SKM-1 (cell line): ENCODE measurements at regions not wholly inside any gene's neighbourhood (a gene's known extent, or its start where the extent isn't known, plus 50 kb on each side); places are given as distances from the start of the nearest gene placed in this dataset.
"Not testable (repeated sequence)": the region's sequence is repeated elsewhere in the genome, so short reads cannot be mapped to it uniquely, and the experiment has no call there.

Experiments used
- DNase-seq: peaks from one replicate; lab custom pipeline; 2025; ENCODE audit not compliant: unreplicated experiment; lab: John Stamatoyannopoulos, UW

GRCh38 chr1:30171537-30172298 lies 551.7 kb downstream of the MATN1 start:
- no peak for DNase-seq

GRCh38 chr1:30169269-30169668 lies 554.1 kb downstream of the MATN1 start:
- no peak for DNase-seq

DNA sequence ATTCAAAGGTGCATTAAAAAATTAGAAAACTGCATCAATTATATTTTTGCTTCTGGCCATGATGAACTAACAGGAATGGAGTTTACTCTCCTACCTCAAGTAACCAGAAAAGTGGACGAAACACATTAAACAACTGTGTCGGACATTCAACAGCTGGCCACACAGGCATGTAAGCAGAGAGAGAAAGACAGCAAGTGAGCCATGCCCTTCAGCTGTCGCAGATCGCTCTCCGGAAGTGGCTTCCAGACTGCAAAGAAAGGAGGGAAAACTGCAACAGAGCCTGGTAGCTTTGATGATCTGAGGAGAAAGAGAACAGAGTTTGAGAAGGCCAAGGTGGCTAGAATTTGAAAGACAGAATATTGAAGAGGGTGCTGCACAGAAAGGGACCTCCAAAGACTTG lies 557.2 kb downstream of the MATN1 start:
- DNase-seq, result no peak

GRCh38 chr1:30165116-30165515 lies 558.3 kb downstream of the MATN1 start:
- DNase-seq, result no peak

GRCh38 chr1:30164693-30165092 lies 558.7 kb downstream of the MATN1 start:
- DNase-seq, result no peak

GRCh38 chr1:30162565-30162964 lies 560.8 kb downstream of the MATN1 start:
- DNase-seq, result no peak

GRCh38 chr1:30161953-30162352 lies 561.4 kb downstream of the MATN1 start:
- no peak for DNase-seq

- no peak for DNase-seq
These were observed 562.2 kb downstream of the MATN1 start for GRCh38 chr1:30160999-30161689.

DNA sequence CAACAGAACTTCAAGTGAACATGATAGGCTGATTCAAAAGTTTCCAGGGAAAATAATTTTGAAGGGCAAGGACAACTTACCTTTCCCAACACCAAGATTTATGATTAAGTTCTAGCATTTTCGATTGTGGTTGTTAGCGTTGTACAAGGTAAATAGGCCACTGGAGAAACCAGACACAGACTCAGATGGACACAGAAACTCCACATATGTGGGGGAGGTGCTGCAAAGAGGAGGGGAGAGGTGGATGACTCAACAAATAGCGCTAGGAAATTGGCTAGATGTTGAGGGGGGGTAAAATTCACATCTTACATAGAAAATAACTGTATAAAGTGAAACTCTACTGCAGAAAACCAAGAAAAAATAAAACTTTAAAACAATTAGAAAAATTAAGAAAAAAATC lies 564.4 kb downstream of the MATN1 start:
- DNase-seq, result no peak

- not testable (repeated sequence) for DNase-seq
These were observed 567.7 kb downstream of the MATN1 start for GRCh38 chr1:30155698-30156097.

GRCh38 chr1:30155253-30155652 lies 568.1 kb downstream of the MATN1 start:
- not testable (repeated sequence) for DNase-seq

- no peak for DNase-seq
These were observed 569.5 kb downstream of the MATN1 start for GRCh38 chr1:30153743-30154449.

- DNase-seq, result no peak
These were observed 571.6 kb downstream of the MATN1 start for GRCh38 chr1:30151826-30152225.

DNA sequence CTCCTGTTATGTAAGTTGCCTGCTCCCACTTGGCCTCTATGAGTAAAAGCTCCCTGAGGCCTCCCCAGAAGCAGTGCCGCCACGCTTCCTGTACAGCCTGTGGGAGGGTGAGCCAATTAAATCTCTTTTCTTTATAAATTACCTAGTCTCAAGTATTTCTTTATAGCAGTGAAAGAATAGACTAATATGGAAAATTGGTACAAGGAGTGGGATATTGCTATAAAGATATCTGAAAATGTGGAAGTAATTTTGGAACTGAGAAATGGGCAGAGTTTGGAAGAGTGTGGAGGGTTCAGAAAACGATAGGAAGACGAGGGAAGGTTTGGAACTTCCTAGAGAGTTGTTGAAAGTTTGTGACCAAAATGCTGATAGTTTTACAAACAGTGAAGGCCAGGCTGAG lies 572.3 kb downstream of the MATN1 start:
- no peak for DNase-seq

GRCh38 chr1:30149226-30149625 lies 574.2 kb downstream of the MATN1 start:
- DNase-seq, result no peak

- DNase-seq, result no peak
These were observed 574.7 kb downstream of the MATN1 start for GRCh38 chr1:30148676-30149075.

DNA sequence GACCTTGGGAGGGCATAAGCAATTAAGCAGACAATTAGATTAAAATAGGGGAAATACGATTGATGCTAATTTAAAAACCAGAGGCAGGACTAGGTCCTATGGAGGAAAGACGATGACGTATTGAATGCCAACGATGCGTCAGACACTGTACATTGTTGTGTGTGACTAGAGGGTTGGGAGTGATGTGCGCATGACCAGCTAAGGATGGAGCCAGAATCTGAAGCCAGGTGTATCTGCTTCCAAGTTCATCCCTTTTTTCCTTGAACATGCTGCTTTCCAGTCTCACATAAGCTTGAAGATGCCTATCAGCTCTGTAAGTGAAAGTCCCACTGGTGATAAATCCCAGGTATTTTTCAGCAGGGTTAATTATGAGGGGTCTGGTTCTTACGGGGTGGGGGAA lies 576.2 kb downstream of the MATN1 start:
- no peak for DNase-seq

DNA sequence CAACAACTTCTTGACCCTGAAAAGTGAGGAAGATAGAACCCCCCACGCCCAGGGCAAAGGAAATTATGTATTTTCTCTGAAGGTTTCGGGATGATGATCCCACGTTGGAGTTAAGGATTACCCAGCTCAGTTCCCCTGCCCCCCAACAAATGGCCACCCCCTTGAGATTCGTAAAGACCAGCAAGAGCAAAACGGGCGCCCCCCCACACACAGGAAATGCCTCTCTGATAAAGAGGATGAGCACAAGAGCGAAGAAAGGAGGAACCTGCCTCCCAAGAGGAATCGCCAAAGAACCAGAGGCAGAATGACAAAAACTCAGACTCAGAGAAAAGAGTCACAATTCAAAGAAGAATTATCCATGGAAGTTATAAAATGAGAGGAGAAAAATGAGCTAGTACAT lies 576.9 kb downstream of the MATN1 start:
- no peak for DNase-seq

- no peak for DNase-seq
These were observed 577.6 kb downstream of the MATN1 start for GRCh38 chr1:30145723-30146303.

DNA sequence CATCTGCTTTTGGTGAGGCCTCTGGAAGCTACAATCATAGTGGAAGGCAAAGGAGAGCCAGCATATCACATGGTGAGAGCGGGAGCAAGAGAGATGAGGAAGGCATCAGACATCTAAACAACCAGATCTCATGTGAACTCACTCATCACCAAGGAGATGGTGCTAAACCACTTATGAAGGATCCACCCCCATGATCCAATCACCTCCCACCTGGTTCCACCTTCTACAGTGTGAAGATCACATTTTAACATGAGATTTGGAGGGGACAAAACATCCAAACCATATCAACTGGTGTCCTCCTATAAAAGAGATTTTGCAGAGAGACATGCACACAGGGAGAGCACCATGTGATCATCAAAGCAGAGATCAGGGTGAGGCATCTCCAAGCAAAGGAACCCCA lies 578.6 kb downstream of the MATN1 start:
- DNase-seq, result no peak

DNA sequence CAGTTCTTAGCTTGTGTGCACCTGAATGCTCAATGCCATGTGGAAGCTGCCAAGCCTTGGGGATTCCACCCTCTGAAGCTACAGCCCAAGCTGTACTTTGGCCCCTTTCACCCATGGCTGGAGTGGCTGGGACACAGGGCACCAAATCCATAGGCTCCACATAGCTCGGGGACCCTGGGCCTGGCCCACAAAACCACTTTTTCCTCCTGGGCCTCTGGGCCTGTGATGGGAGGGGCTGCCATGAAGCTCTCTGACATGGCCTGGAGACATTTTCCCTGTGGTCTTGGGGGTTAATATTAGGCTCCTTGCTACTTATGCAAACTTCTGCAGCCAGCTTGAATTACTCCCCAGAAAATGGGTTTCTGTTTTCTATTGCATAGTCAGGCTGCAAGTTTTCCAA lies 579.9 kb downstream of the MATN1 start:
- no peak for DNase-seq

DNA sequence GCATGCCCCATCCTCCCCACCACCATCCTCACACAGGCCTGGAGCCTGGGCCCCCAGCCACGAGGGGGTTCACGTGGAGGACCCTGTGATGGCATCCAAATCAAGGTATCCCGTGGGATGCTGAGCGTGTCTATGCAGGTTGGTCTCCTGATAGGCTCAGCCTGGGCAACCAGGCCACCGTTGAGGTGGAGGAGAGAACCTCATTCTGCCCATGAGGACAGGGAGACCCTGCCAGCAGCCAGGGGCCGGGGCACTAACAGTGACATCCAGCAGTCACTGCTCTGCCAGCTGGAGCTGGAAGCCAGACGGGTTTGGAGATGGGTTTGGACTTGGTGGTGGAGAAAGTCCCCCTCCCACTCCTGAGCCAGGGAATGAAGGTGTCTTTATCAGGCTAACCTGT lies 582.8 kb downstream of the MATN1 start:
- no peak for DNase-seq
